ENCODE measurements at regions not wholly inside any gene's neighbourhood (a gene's known extent, or its start where the extent isn't known, plus 50 kb on each side); places are given as distances from the start of the nearest gene placed in this dataset.

DNA sequence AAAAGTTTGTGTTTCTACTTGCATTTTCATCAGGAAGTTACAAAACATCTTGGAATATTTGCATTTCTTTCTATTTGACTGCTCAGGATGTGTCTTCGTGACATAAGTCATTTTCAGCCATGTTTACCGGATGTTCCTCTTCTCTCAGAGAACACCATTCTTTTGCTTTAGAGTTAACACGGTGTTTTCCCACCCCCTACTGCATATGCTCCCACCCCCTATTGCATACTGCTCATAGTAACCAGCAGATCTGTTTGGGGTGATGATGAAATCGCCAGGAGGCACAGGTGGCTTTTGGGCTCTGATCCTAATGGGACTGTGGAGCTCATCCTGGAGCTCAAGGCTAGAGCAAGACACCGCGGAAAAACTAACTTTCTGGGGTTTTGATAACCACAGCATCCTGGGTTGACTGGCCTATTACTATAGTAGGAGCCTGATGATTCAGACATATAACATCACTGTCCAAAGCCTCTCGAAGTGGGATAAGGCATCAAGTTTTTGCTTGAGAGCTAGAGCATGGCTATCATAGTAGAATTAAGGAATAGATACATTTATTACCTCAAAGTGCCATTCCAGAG, 65.1 kb upstream of the BET1 start:
- TF ChIP-seq, protein P1, sequence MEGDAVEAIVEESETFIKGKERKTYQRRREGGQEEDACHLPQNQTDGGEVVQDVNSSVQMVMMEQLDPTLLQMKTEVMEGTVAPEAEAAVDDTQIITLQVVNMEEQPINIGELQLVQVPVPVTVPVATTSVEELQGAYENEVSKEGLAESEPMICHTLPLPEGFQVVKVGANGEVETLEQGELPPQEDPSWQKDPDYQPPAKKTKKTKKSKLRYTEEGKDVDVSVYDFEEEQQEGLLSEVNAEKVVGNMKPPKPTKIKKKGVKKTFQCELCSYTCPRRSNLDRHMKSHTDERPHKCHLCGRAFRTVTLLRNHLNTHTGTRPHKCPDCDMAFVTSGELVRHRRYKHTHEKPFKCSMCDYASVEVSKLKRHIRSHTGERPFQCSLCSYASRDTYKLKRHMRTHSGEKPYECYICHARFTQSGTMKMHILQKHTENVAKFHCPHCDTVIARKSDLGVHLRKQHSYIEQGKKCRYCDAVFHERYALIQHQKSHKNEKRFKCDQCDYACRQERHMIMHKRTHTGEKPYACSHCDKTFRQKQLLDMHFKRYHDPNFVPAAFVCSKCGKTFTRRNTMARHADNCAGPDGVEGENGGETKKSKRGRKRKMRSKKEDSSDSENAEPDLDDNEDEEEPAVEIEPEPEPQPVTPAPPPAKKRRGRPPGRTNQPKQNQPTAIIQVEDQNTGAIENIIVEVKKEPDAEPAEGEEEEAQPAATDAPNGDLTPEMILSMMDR (IDR thresholded peaks at IDR 0.05): no peak
- TF ChIP-seq POLR2A (IDR thresholded peaks at IDR 0.05): no peak
- no peak for TF ChIP-seq EP300 (IDR thresholded peaks at IDR 0.05)
